PC-9 (cell line): ENCODE measurements at regions not wholly inside any gene's neighbourhood (a gene's known extent, or its start where the extent isn't known, plus 50 kb on each side); places are given as distances from the start of the nearest gene placed in this dataset.

Source experiments
- BruUV-seq: library from RNA; stranded (reverse); fragments of 400-500 nt; replicated peaks from 2 replicates; lab custom pipeline; 2021; lab: Mats Ljungman, UMichigan
- CTCF ChIA-PET: fragments of 300-600 bp; sonication (Branson Sonifier 250); formaldehyde crosslinking; loops from one replicate; lab custom pipeline; 2022; ENCODE audit warnings: antibody characterized with exemption; lab: Charles Lee
- POLR2A ChIA-PET: fragments of 300-600 bp; sonication (Branson Sonifier 250); formaldehyde crosslinking; loops from one replicate; lab custom pipeline; 2022; ENCODE audit warnings: antibody characterized with exemption; ENCODE audit not compliant: unreplicated experiment; lab: Charles Lee
- DNase-seq, 2 experiments: peaks; one replicate each; pipeline versions ENCODE4 v3.0.0 to v3.0.0-alpha.2; 2015 to 2022; ENCODE audit warnings: mixed read lengths in 1 of 2
- H2AFZ ChIP-seq: fragments of 200-600 bp; sonication (generic); 2 replicates; pipeline ENCODE4 v1.8.1; 2017; ENCODE audit warnings: antibody characterized with exemption
- H3F3A ChIP-seq: fragments of 200-600 bp; sonication (generic); 2 replicates; pipeline ENCODE4 v1.8.1; 2017; ENCODE audit warnings: antibody characterized with exemption, mild to moderate bottlenecking, low read depth; ENCODE audit not compliant: insufficient read depth
- H3K27ac ChIP-seq: fragments of 200-600 bp; sonication (generic); 2 replicates; pipeline ENCODE4 v1.6.1; 2016; ENCODE audit warnings: mixed run types
- H3K27me3 ChIP-seq: fragments of 200-600 bp; sonication (generic); 2 replicates; pipeline ENCODE4 v1.6.1; 2016; ENCODE audit warnings: low read depth, mixed run types; ENCODE audit not compliant: insufficient read depth
- H3K36me3 ChIP-seq: fragments of 200-600 bp; sonication (generic); 2 replicates; pipeline ENCODE4 v1.6.1; 2016; ENCODE audit warnings: low read depth, mixed run types
- H3K4me1 ChIP-seq: fragments of 200-600 bp; sonication (generic); replicated peaks from 2 replicates; pipeline ENCODE4 v1.6.1; 2016; ENCODE audit warnings: mixed run types; ENCODE audit not compliant: insufficient read depth
- H3K4me2 ChIP-seq: fragments of 200-600 bp; sonication (generic); 2 replicates; pipeline ENCODE4 v1.6.1; 2017; ENCODE audit warnings: mixed run types
- H3K4me3 ChIP-seq: fragments of 200-600 bp; sonication (generic); 2 replicates; pipeline ENCODE4 v1.6.1; 2016; ENCODE audit warnings: mixed run types
- H3K79me2 ChIP-seq: fragments of 200-600 bp; sonication (generic); 2 replicates; pipeline ENCODE4 v1.6.1; 2017; ENCODE audit warnings: low read depth, mixed run types
- H3K9me2 ChIP-seq: fragments of 200-600 bp; sonication (generic); 2 replicates; pipeline ENCODE4 v1.8.1; 2017; ENCODE audit warnings: mild to moderate bottlenecking; ENCODE audit not compliant: insufficient read depth
- H3K9me3 ChIP-seq: fragments of 200-600 bp; sonication (generic); 2 replicates; pipeline ENCODE4 v1.8.1; 2016; ENCODE audit warnings: low read depth; ENCODE audit not compliant: insufficient read depth
- H4K20me1 ChIP-seq: fragments of 200-600 bp; sonication (generic); 2 replicates; pipeline ENCODE4 v1.8.1; 2017; ENCODE audit not compliant: insufficient read depth
- EZH2 ChIP-seq: fragments of 200-600 bp; sonication (generic); IDR thresholded peaks from 2 replicates; pipeline ENCODE4 v1.8.0; 2017; ENCODE audit warnings: antibody characterized with exemption, low read depth
- intact Hi-C: fragments of 100-400 bp; cut with micrococcal nuclease; formaldehyde crosslinking; loops from one replicate; pipeline ENCODE4 v1.10.0; 2022; ENCODE audit not compliant: unreplicated experiment
- TF ChIP-seq, protein P1 (sequence below): fragments of 200-600 bp; sonication (generic); conservative IDR thresholded peaks from 2 replicates; pipeline ENCODE4 v1.6.1; 2017; ENCODE audit warnings: mixed run types, antibody characterized with exemption, mild to moderate bottlenecking, moderate library complexity

DNA sequence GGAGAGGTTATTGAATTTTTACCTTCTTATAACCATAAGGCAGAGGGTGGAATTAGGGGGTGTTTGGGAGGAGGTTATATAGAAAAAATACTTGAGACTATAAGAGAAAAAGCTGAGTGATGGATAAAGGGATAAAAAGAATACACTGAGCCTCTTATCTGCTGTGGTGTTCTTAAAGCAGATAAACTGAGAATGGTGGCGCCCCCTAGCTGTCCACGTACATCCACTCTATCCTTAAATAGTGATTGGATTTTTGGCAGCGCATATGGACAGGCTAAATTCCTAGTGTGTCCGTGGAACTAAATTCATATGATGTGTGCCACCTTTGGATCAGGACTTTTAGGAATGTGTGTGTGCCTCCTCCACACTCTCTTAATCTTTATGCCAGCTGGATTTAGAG lies 121.1 kb downstream of the OXSM start:
- no peaks in the 10 kb centered on the region; the same call in 1 of the 2 replicates for H3K9me3 ChIP-seq
- ChIA-PET CTCF (no interaction called here), POLR2A (no interaction called here)
- DNase-seq, result no peak
- H3K4me2 ChIP-seq, result no peak overlapping the region
- H3K27ac ChIP-seq, result no peak overlapping the region
- no peaks in the 10 kb centered on the region for H4K20me1 ChIP-seq
- intact Hi-C loops, result no loop called here
- no peak for TF ChIP-seq EZH2
- TF ChIP-seq, protein P1, sequence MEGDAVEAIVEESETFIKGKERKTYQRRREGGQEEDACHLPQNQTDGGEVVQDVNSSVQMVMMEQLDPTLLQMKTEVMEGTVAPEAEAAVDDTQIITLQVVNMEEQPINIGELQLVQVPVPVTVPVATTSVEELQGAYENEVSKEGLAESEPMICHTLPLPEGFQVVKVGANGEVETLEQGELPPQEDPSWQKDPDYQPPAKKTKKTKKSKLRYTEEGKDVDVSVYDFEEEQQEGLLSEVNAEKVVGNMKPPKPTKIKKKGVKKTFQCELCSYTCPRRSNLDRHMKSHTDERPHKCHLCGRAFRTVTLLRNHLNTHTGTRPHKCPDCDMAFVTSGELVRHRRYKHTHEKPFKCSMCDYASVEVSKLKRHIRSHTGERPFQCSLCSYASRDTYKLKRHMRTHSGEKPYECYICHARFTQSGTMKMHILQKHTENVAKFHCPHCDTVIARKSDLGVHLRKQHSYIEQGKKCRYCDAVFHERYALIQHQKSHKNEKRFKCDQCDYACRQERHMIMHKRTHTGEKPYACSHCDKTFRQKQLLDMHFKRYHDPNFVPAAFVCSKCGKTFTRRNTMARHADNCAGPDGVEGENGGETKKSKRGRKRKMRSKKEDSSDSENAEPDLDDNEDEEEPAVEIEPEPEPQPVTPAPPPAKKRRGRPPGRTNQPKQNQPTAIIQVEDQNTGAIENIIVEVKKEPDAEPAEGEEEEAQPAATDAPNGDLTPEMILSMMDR, result peak; percentile 52; the same call in 1 of the 2 replicates
- no peaks in the 10 kb centered on the region for H3K27me3 ChIP-seq
- H3K4me1 ChIP-seq, result peaks cover 9% of the 10 kb centered on the region; the same call in 1 of the 2 replicates
- H3K9me2 ChIP-seq, result no peaks in the 10 kb centered on the region
- H2AFZ ChIP-seq, result no peak overlapping the region
- no TSS peak for BruUV-seq
- no peaks in the 10 kb centered on the region for H3K79me2 ChIP-seq
- no peak overlapping the region for H3K4me3 ChIP-seq
- H3K36me3 ChIP-seq, result no peaks in the 10 kb centered on the region
- no peaks in the 10 kb centered on the region for H3F3A ChIP-seq

DNA sequence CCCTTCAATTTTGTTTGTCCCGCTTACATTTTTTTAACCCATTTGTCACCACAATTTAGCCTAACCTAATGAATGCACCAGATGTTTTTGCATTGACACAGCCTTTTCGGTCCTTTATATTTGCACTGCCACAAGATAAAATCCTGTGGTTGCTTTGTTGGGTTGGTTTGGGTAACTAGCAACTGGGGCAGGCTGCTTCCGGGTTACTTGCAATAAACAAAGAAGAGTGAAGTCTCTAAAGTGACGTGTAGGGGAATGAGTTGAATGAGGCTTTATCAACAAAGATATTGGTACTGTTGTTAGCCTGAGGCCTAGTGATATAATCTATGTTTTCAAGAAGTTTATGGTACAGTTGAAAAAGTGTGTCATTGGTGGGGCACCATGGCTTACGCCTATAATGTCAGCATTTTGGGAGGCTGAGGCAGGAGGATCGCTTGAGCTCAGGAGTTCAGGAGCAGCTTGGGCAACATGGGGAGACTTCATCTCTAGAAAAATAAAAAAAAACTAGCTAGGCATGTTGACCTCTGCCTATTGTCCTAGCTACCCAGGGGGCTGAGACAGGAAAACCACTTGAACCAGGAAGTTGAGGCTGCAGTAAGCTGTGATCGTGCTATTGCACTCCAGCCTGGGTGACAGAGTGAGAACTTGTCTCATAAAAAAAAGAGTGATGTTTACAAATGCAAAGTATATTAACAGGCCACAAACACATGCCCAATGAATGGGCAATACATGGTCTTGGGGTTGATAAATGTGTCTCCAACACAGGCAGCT lies 121.8 kb downstream of the OXSM start:
- no peak for TF ChIP-seq EZH2
- TF ChIP-seq, protein P1, result no peak
- DNase-seq, result no peak
- Histone ChIP-seq H3K9me2 (no peaks in the 10 kb centered on the region), H3K79me2 (no peaks in the 10 kb centered on the region), H3K9me3 (no peaks in the 10 kb centered on the region; the same call in 1 of the 2 replicates), H3K4me3 (no peak overlapping the region), H2AFZ (no peak overlapping the region), H3K27ac (no peak overlapping the region), H3K27me3 (no peaks in the 10 kb centered on the region), H3K4me1 (peaks cover 16% of the 10 kb centered on the region; the same call in 1 of the 2 replicates), H4K20me1 (no peaks in the 10 kb centered on the region), H3F3A (no peaks in the 10 kb centered on the region), H3K36me3 (no peaks in the 10 kb centered on the region), H3K4me2 (no peak overlapping the region)
- intact Hi-C loops, result no loop called here
- ChIA-PET CTCF (no interaction called here), POLR2A (no interaction called here)
- no TSS peak for BruUV-seq

DNA sequence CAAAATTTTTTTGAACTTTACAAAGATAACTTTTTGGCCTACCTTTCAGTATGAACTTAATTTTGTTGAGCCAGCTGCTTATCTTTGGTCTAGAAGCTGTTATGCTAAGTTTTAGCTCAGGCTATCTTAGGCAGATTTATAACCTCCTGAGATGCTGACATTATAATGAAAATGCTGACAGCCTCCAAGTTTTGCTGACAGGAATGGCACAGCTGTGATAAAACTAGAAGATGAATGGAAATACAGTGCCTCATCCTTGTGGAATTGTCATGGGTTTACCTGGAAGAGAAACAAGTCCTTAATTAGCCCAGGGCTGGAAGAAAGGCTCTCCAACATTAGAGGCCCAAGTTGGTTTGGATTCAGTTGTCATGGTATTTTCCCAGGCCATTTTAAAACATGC lies 123.3 kb downstream of the OXSM start:
- intact Hi-C loops, result no loop called here
- no peak overlapping the region for H2AFZ ChIP-seq
- no peaks in the 10 kb centered on the region for H3F3A ChIP-seq
- ChIA-PET CTCF (no interaction called here), POLR2A (no interaction called here)
- H3K27me3 ChIP-seq, result no peaks in the 10 kb centered on the region
- no peaks in the 10 kb centered on the region for H4K20me1 ChIP-seq
- no peaks in the 10 kb centered on the region; the same call in 1 of the 2 replicates for H3K9me3 ChIP-seq
- BruUV-seq, result no TSS peak
- no peak for DNase-seq
- TF ChIP-seq, protein P1, result no peak
- no peak for TF ChIP-seq EZH2
- H3K36me3 ChIP-seq, result no peaks in the 10 kb centered on the region
- no peak overlapping the region for H3K4me3 ChIP-seq
- peaks cover 17% of the 10 kb centered on the region; the same call in 1 of the 2 replicates for H3K4me1 ChIP-seq
- H3K9me2 ChIP-seq, result no peaks in the 10 kb centered on the region
- H3K27ac ChIP-seq, result no peak overlapping the region
- H3K4me2 ChIP-seq, result no peak overlapping the region
- no peaks in the 10 kb centered on the region for H3K79me2 ChIP-seq
